A673 (cell line): ENCODE measurements at regions not wholly inside any gene's neighbourhood (a gene's known extent, or its start where the extent isn't known, plus 50 kb on each side); places are given as distances from the start of the nearest gene placed in this dataset.

Experiments used
- EZH2 ChIP-seq: fragments of 200-600 bp; sonication (generic); IDR thresholded peaks from 2 replicates; pipeline ENCODE4 v1.6.1; 2017; ENCODE audit warnings: borderline replicate concordance, low read depth, mild to moderate bottlenecking, mixed read lengths, antibody characterized with exemption, low read length; ENCODE audit not compliant: poor library complexity, severe bottlenecking
- TF ChIP-seq, protein P1 (sequence below): fragments of 300-800, 200-600 bp; sonication (generic); conservative IDR thresholded peaks from 2 replicates; pipeline ENCODE4 v1.5.1; 2017; ENCODE audit warnings: low read depth, mild to moderate bottlenecking, antibody characterized with exemption, low read length, moderate library complexity, mixed read lengths

DNA sequence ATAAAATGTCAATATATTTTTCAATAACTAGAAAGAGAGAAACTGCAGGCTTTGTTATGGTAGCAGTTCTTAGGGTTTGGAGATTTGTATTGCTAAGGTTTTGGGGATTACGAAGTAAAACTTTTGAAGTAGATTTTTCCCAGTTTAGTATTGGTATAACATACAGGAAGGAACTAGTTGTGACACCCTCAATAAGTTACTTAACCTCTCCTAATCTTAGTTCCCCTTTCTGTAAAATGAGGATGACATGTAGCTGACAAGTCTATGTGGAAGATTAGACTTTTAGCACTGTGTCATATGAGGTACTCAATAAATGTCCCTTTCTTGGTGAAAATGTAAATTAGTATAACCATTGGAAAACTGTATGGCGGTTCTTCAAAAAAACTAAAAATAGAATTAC, 73.4 kb upstream of the ATG10 start:
- TF ChIP-seq, protein P1, sequence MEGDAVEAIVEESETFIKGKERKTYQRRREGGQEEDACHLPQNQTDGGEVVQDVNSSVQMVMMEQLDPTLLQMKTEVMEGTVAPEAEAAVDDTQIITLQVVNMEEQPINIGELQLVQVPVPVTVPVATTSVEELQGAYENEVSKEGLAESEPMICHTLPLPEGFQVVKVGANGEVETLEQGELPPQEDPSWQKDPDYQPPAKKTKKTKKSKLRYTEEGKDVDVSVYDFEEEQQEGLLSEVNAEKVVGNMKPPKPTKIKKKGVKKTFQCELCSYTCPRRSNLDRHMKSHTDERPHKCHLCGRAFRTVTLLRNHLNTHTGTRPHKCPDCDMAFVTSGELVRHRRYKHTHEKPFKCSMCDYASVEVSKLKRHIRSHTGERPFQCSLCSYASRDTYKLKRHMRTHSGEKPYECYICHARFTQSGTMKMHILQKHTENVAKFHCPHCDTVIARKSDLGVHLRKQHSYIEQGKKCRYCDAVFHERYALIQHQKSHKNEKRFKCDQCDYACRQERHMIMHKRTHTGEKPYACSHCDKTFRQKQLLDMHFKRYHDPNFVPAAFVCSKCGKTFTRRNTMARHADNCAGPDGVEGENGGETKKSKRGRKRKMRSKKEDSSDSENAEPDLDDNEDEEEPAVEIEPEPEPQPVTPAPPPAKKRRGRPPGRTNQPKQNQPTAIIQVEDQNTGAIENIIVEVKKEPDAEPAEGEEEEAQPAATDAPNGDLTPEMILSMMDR: no peak
- no peak for TF ChIP-seq EZH2
